Fibroblast of skin of scalp (primary cell): ENCODE measurements at regions not wholly inside any gene's neighbourhood (a gene's known extent, or its start where the extent isn't known, plus 50 kb on each side); places are given as distances from the start of the nearest gene placed in this dataset.
A peak's percentile ranks its signal among the peaks of the same experiment; 100 is the strongest.

Source experiments
- DNase-seq: peaks from one replicate; pipeline ENCODE4 v3.0.0-alpha.2; 2013

DNA sequence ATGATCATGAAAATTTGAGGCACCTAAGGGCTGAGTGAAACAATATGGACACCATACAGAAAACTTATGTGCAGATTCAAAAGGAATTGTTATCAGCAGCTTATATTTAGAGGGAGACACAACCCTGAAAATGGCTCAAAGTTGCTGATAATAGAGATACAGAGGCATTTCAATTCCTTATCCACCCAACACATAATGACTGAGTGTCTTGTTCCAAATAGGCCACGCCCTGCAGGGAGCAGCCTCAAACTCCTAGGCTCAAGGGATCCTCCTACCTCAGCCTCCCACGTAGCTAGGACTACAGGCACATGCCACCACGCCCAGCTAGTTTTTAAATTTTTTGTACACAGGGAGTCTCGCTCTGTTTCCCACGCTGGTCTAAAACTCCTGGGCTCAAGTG lies 79.0 kb downstream of the LBH start:
- DNase-seq: no peak

DNA sequence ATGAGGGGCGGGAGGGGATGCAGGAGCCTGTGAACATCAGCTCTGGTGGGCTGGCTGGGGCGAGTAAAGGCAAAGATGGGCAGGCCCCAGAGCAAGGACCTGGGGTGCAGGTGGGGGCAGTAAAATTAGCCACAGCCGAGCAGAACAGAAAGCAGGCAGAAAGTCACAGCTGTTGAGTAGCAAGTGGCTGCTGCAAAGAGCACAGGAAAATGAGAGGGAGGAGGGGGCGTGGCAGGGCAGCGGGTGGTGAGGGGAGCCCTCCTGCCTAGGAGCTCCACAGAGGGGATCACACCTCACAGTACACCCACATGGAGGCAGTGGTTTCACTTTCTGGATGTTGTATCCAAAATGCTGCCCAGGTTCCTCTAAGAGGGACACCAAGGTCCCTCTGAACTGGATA lies 79.6 kb downstream of the LBH start:
- DNase-seq: no peak

GRCh38 chr2:30311711-30312110 lies 80.4 kb downstream of the LBH start:
- no peak for DNase-seq

DNA sequence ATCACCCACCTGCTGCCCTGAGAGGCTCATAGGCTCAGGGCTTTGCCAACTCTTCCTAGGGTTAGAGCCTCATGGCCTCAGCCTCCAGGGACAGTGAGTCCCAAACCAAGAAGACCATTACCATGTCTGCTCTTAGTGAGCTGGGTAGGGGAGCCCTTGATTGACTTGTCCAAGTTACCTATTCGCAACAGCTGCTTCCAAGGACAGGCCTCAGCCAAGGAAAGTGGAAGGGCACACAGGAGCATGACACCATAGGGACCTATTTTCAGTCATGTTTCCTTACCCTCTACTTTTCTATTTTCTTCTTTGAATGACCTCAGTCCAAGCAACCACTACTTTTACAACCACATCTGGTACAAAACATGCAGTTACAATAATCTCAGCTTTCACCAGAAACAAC lies 81.6 kb downstream of the LBH start:
- no peak for DNase-seq

- DNase-seq: no peak
These were observed 83.6 kb downstream of the LBH start for GRCh38 chr2:30314981-30315380.

GRCh38 chr2:30315391-30316063 lies 84.2 kb downstream of the LBH start:
- DNase-seq: no peak

DNA sequence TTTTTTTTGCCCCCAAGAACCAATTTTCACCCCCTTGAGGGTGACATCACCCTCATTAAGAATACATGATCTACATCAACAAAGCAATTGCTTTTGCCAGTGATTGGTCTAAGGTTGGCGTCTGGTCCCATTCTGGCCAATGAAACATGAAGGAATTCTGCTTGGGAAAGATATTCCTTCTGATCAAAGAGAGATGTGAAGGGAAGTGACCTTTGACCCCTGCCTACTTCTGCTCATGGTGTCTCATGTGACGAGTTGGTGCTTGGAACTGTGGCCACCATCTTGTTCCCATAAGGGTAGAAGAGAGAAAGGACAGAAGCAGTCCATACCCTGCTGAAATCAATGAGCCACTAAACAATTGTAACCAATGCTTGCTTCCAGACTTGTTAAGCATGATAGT lies 85.1 kb downstream of the LBH start:
- DNase-seq: no peak

- no peak for DNase-seq
These were observed 87.9 kb downstream of the LBH start for GRCh38 chr2:30318987-30319782.

DNA sequence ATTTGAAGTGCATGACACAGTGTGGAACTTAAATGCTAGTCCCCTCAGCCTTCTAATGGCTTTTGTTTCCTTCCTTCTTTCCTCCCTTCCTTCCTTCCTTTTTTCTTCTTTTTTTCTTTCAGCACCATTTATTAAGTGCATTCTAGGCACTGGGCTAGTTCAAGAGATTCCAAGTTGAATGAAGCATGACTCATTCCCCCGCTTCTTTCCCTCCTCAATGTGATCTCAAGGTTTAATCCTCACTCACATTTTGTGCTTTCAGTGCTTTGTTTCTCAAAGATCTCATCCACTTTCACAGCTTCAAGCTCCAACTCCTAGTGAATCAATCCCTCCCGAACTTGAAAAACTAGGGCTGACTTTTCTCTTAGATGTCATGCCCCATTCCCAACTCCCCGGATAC lies 90.1 kb downstream of the LBH start:
- peak; percentile 38 for DNase-seq

DNA sequence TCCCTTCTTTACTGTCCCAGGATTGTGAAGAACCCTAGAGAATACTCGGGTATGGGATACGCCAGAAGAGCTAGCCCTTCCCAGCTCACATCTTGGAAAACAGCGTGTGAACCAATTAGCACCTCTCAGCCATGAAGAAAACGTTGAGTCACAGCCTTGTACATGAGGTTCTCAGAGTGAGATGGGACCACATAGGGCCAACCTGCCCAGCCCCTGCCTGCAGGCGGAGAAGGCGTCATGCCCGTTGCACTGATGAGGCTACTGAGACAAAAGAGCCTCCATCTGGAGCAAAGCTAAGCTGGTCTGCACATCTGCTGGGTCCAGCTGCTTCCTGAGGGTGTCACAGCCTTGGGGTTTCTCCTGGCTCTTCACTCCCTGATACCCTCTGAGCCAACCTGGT lies 92.2 kb downstream of the LBH start:
- no peak for DNase-seq

DNA sequence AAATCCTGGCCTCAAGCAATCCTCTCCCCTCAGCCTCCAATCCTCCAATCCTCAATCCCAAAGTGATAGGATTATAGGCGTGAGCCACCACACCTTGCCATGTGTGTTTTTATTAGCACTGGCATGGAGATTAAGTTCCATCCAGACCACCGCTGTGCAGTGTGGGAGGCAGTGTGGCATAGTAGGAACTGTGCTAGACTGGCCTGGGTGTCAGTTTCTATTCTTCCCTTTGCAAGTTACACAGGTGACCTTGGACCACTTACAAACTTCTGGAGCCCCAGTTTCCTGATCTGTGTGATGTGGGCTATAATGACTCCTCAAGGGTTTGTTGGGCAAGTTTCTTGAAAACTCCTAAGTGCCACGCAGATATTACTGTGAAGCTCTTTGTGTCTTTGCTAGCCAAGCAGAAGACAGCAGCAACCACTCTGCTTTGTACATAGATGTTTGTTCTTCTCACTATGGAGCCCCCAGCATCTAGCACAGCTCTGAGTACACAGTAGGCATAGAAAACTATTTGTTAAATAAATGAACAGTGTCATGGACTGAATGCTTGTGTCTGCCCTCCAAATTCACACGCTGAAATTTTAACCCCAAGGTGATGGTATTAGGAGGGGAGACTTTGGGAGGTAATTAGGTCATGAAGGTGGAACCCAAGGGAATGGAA lies 93.0 kb downstream of the LBH start:
- no peak for DNase-seq

DNA sequence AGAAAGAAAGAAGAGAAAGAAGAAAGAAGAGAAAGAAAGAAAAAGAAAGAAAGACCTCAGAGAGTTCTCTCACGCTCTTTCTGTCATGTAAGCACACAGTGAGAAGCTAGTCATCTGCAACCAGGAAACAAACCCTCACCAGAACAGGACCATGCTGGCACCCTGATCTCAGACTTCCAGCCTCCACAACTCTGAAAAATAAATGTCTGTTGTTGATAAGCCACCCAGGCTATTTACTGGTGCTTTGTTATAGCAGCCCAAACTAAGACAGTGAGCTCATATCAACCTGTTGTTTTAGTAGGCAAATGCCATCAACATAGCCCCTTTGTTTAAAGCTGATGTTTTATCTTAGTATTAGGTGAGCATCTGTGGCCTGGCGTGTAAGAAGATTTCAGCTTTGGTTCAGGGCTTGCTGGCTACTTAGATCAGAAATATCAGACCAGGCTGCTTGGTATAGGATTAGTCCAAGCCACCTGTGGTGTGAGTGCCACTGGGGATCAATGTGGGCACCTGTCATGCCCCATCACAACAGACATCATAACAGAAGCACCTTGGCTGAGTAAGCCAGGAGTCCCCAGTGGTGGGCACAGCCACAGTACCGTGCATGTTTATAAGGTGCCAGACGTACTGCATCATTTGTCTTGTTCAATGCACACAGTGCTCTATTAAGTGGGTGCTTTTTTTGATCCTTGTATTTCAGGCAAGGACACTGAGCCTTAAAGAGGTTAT lies 94.4 kb downstream of the LBH start:
- DNase-seq: no peak

GRCh38 chr2:30326497-30326896 lies 95.2 kb downstream of the LBH start:
- no peak for DNase-seq

DNA sequence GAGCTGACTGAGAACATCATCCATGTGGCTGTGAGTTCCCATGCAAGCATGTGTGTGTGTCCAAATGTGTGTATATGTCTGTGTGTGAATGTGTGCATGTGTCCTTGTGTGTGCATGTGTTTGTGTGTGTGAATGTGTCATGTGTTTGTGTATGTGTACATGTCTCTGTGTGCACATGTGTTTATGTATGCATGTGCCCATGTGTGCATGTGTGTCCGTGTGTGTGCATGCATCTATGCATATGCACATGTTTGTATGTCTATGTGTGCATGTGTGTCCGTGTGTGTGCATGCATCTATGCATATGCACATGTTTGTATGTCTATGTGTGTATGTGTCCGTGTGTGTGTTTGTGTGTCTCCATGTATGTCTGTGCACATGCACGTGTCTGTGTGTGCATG lies 99.7 kb downstream of the LBH start:
- DNase-seq: no peak

DNA sequence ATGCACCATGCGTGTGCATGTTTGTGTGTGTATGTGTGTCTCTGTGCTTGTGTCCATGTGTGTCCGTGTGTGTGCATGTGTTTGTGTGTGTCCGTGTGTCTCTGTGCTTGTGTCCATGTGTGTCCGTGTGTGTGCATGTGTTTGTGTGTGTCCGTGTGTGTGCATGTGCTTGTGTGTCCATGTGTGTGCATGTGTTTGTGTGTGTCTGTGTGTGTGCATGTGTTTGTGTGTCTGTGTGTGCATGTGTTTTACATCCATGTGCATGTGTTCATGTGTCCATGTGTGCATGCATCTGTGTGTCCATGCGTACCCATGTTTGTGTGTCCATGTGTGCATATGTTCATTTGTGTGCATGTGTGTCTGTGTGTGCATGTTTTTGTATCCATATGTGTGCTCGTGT lies 100.5 kb downstream of the LBH start:
- DNase-seq: no peak

GRCh38 chr2:30332791-30333453 lies 101.6 kb downstream of the LBH start:
- DNase-seq: no peak

DNA sequence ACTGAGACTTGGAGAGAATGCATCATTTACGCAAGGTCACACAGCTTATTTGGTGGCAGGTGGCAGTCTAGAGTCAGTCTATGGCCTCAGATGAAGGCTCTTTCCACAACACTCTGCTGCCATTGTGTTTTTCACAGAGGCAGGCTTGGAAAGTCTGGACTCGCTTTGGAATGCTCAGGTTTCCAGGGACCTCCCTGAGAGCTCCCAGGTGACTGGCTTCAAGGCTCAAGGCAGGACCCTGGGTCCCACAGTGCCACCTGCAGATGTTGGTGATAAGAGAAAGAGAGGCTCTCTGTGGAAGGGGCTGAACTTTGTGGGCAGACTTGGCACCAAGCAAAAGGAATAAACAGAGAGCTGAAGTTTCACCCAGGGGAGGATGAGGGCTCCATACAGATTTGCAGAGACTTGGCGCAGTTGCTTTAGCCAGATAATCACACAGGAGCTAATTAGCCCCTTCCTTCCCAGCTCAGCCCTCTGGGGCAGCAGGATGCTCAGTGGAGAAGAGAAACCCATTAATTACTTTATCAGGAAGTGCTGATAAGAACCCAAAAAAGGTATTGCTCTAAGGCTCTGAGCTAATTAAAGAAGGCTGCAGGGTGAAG lies 103.5 kb downstream of the LBH start:
- DNase-seq: no peak

GRCh38 chr2:30336084-30336483 lies 104.8 kb downstream of the LBH start:
- DNase-seq: no peak

GRCh38 chr2:30336978-30337841 lies 105.9 kb downstream of the LBH start:
- DNase-seq: peak; percentile 14

DNA sequence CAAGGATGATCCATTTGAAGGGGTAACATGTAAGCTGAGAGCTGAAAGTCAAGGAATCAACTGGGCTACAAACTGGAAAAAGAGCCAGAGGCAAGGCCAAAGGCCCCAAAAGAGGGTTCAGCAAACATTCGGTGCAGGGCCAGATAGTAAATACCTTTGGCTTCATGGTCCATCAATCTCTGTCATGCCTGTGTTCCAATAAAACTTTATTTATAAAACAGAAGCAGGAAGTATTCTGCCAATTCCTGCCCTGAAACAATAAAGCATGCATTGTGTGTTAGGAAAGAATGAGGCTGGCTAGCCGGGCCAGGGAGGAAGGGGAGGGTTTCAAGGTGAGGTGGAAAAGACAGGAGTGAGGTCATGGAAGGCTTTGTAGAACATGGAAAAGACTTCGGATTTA lies 107.1 kb downstream of the LBH start:
- no peak for DNase-seq

DNA sequence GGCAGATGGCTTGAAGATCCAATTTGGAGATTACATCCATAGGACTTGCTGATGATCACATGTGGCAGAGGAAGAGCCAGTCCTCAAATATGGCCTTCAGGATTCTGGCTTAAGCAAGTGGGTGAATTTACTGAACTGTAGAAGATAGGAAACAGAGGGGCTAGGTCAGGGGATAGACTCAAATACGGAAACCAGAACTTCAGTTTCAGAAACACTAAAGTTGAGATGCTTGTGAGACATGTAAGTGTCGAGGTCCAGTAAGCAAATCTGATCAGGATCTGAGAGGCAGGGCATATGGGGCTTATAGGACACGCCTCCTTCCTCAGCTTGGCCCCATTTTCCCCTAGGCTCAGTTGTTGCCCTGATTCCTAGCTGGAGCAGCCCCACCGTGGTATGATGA lies 107.7 kb downstream of the LBH start:
- no peak for DNase-seq
